HL-60 (cell line): ENCODE measurements at regions not wholly inside any gene's neighbourhood (a gene's known extent, or its start where the extent isn't known, plus 50 kb on each side); places are given as distances from the start of the nearest gene placed in this dataset.

Source experiments
- DNase-seq, 2 experiments: peaks; one replicate each; pipeline ENCODE4 v3.0.0-alpha.2; 2010 to 2020; ENCODE audit warnings: low read depth in 1 of 2, low spot score in 1 of 2
- H3K27ac ChIP-seq: fragments of 250-450 bp; sonication (Bioruptor Pico); replicated peaks from 2 replicates; pipeline ENCODE4 v1.5.1; 2020; ENCODE audit warnings: mild to moderate bottlenecking, moderate library complexity
- H3K27me3 ChIP-seq: fragments of 250-450 bp; sonication (Bioruptor Pico); 2 replicates; pipeline ENCODE4 v1.5.1; 2021; ENCODE audit warnings: mild to moderate bottlenecking, moderate library complexity; ENCODE audit not compliant: insufficient read depth, poor library complexity, severe bottlenecking
- H3K4me3 ChIP-seq: replicated peaks from 2 replicates; pipeline ENCODE4 v1.5.1; 2011; ENCODE audit warnings: mild to moderate bottlenecking, control low read depth, low read length; ENCODE audit not compliant: insufficient read depth
- GABPA ChIP-seq: IDR thresholded peaks from 2 replicates; pipeline ENCODE4 v1.6.1; 2012; ENCODE audit warnings: low read depth
- POLR2AphosphoS5 ChIP-seq: IDR thresholded peaks from 2 replicates; pipeline ENCODE4 v1.6.1; 2012; ENCODE audit warnings: low read depth
- SPI1 ChIP-seq: IDR thresholded peaks from 2 replicates; pipeline ENCODE4 v1.6.1; 2012; ENCODE audit warnings: low read depth, mild to moderate bottlenecking, borderline replicate concordance
- TF ChIP-seq, protein P1 (sequence below): IDR thresholded peaks from 2 replicates; pipeline ENCODE4 v1.6.1; 2012; ENCODE audit warnings: low read depth; ENCODE audit not compliant: insufficient replicate concordance
- TF ChIP-seq, protein P2 (sequence below): IDR thresholded peaks from one replicate; pipeline ENCODE4 v1.5.1; 2011; ENCODE audit warnings: low read length, control low read depth, inconsistent platforms; ENCODE audit not compliant: insufficient read depth

DNA sequence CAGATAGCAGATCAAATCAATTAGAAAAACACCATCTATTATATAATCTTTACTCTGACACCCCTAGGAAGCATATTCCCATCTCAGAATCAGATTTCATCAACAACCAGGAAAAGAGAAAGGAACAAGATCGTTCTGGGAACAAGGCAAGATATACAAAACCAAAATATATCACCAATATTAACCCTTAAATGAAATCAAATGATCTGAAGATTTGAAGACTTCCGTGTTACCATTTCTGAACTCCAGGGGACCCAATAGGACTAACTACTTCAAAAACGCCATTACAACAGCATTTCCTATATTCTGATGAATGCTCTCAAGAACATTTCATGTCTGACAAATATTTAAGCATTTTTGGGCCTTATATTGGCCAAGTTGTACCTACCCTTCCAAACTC is 624.2 kb upstream of the ZFHX3 start:
- Histone ChIP-seq H3K4me3 (no peak overlapping the region), H3K27ac (no peak overlapping the region), H3K27me3 (peaks cover 2% of the 10 kb centered on the region)
- TF ChIP-seq, protein P1, sequence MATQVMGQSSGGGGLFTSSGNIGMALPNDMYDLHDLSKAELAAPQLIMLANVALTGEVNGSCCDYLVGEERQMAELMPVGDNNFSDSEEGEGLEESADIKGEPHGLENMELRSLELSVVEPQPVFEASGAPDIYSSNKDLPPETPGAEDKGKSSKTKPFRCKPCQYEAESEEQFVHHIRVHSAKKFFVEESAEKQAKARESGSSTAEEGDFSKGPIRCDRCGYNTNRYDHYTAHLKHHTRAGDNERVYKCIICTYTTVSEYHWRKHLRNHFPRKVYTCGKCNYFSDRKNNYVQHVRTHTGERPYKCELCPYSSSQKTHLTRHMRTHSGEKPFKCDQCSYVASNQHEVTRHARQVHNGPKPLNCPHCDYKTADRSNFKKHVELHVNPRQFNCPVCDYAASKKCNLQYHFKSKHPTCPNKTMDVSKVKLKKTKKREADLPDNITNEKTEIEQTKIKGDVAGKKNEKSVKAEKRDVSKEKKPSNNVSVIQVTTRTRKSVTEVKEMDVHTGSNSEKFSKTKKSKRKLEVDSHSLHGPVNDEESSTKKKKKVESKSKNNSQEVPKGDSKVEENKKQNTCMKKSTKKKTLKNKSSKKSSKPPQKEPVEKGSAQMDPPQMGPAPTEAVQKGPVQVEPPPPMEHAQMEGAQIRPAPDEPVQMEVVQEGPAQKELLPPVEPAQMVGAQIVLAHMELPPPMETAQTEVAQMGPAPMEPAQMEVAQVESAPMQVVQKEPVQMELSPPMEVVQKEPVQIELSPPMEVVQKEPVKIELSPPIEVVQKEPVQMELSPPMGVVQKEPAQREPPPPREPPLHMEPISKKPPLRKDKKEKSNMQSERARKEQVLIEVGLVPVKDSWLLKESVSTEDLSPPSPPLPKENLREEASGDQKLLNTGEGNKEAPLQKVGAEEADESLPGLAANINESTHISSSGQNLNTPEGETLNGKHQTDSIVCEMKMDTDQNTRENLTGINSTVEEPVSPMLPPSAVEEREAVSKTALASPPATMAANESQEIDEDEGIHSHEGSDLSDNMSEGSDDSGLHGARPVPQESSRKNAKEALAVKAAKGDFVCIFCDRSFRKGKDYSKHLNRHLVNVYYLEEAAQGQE = no peak
- TF ChIP-seq, protein P2, sequence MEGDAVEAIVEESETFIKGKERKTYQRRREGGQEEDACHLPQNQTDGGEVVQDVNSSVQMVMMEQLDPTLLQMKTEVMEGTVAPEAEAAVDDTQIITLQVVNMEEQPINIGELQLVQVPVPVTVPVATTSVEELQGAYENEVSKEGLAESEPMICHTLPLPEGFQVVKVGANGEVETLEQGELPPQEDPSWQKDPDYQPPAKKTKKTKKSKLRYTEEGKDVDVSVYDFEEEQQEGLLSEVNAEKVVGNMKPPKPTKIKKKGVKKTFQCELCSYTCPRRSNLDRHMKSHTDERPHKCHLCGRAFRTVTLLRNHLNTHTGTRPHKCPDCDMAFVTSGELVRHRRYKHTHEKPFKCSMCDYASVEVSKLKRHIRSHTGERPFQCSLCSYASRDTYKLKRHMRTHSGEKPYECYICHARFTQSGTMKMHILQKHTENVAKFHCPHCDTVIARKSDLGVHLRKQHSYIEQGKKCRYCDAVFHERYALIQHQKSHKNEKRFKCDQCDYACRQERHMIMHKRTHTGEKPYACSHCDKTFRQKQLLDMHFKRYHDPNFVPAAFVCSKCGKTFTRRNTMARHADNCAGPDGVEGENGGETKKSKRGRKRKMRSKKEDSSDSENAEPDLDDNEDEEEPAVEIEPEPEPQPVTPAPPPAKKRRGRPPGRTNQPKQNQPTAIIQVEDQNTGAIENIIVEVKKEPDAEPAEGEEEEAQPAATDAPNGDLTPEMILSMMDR = no peak
- no peak for TF ChIP-seq GABPA
- no peak for TF ChIP-seq POLR2AphosphoS5
- TF ChIP-seq SPI1 = no peak
- no peak for DNase-seq

DNA sequence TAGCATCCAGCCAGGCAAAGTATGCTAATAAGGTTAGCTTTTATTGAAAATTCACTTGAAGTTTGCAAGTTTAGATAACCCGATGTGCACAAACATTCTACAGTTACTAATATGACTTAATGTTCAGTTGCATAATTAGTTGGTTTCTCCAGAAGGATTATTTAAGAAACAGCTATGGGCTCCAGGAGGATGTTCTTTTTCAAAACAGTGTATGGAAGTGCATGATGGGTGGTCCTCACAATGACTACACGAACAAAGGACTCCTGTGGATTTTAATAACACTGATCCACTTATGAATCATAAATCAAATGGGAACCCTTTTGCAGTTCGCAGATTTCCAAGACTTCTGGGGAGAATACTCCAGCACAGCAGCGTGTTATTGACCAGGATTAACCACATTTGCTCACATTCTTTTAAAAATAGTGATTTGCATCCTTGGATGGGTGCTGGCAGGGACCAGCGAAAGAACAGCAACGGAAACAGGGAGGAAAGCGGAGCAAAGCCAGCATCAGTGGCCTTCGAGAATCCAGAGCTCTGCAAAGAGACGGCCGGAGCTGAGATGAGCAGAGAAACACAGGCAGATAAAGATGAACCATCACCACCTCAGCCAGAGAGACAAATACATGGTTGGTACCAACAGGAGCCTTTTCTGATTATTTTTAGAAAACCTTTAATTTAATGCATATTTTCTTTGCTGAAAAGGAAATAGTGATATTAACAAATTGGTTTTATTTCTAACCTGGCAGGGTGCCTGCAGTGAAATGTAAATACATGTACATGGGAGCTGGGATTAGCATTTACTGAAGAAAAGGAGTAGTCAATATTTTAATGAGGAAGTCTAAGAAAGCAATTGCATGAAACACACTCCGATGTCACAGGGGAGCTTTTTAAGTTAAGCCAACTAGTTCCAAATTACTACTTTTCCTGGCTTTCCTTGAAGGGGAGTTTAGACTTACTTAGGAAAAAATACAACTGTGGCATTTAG is 623.2 kb upstream of the ZFHX3 start:
- H3K27me3 ChIP-seq = peaks cover 2% of the 10 kb centered on the region
- H3K4me3 ChIP-seq = no peak overlapping the region
- TF ChIP-seq POLR2AphosphoS5 (no peak), GABPA (no peak), SPI1 (no peak)
- TF ChIP-seq, protein P2 = no peak
- TF ChIP-seq, protein P1 = no peak
- H3K27ac ChIP-seq = no peak overlapping the region
- DNase-seq = no peak

DNA sequence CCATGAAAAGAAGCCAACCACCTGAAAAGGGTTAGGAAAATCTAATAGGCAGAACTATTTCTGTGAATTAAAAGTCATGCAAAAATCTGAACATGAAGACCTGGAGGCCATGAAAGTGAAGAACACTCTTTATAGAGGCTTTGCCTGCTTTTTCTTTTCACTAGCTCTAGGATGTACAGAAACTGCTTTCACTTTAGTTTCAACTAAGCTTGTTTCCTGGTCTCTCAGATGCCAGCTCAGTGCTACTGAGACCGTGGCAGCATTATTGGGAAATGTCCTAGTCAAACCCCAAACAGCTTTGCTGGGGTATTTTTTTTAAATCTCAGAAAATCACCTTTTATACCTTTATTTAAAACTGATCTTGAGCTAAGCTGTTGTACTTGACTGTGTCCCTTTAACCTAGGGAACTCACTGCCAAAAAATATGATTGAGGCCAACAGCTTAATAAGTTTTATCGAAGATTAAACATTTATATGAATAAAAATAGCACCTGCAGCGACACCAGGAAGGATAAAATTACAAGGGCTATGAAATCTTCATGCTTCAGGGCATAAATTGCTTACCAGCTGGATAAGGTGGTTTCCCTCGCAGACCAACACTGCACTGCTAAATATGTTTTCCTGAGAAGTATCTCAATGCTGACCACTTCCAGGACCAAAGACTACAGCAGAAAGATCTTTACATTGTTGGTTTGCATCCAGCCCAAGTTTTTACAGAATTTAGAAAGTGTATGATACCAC is 621.8 kb upstream of the ZFHX3 start:
- no peak for DNase-seq
- Histone ChIP-seq H3K27ac (no peak overlapping the region), H3K27me3 (peaks cover 2% of the 10 kb centered on the region), H3K4me3 (no peak overlapping the region)
- TF ChIP-seq GABPA (no peak), POLR2AphosphoS5 (no peak), SPI1 (no peak)
- TF ChIP-seq, protein P2 = no peak
- TF ChIP-seq, protein P1 = no peak
